Esophagus squamous epithelium (tissue), 5 donors: ENCODE measurements at regions not wholly inside any gene's neighbourhood (a gene's known extent, or its start where the extent isn't known, plus 50 kb on each side); places are given as distances from the start of the nearest gene placed in this dataset.

Experiments used
- DNase-seq: peaks from one replicate; lab custom pipeline; 2025; lab: John Stamatoyannopoulos, UW
- H3K27ac ChIP-seq, 4 donors: fragments of 200-600 bp; sonication (generic); one replicate each; pipeline ENCODE4 v1.5.1; 2016 to 2019; ENCODE audit warnings: mild to moderate bottlenecking in 1 of 4
- H3K27me3 ChIP-seq, 4 donors: fragments of 200-600 bp; sonication (generic); 1 replicate in 3 of 4; 2 replicates in 1 of 4; pipeline versions ENCODE4 v1.5.1 to v1.6.0; 2017 to 2021; ENCODE audit warnings: antibody characterized with exemption in 1 of 4
- H3K36me3 ChIP-seq, 3 donors: fragments of 200-600 bp; sonication (generic); one replicate each; pipeline ENCODE4 v1.5.1; 2016 to 2019
- H3K4me1 ChIP-seq, 3 donors: fragments of 200-600 bp; sonication (generic); one replicate each; pipeline ENCODE4 v1.5.1; 2017 to 2019
- H3K4me3 ChIP-seq, 4 donors: fragments of 200-600 bp; sonication (generic); 1 replicate in 3 of 4; 2 replicates in 1 of 4; pipeline ENCODE4 v1.5.1; 2016 to 2019; ENCODE audit warnings: mild to moderate bottlenecking in 2 of 4, moderate library complexity in 1 of 4
- H3K9me3 ChIP-seq, 3 donors: fragments of 200-600 bp; sonication (generic); one replicate each; pipeline ENCODE4 v1.5.1; 2016 to 2019
- CTCF ChIP-seq, 6 experiments: fragments of 450-650 bp in 4 of 6; fragments of 200-600 bp in 2 of 6; sonication (generic) in 2 of 6; IDR thresholded peaks; one replicate each; pipeline ENCODE4 v1.5.1; 2016 to 2019; ENCODE audit warnings: antibody characterized with exemption in 6 of 6, mild to moderate bottlenecking in 4 of 6, moderate library complexity in 4 of 6
- POLR2A ChIP-seq, 4 donors: fragments of 450-650 bp; IDR thresholded peaks; one replicate each; pipeline ENCODE4 v1.6.1; 2017; ENCODE audit warnings: antibody characterized with exemption in 4 of 4, mild to moderate bottlenecking in 4 of 4, moderate library complexity in 3 of 4
- WGBS, 2 donors: methylation state at CpG; one replicate each; pipeline ENCODE4 v1.1.5; 2018; 5-methylcytosine and 5-hydroxymethylcytosine counted together
- intact Hi-C: fragments of 100-400 bp; cut with DNase I; formaldehyde crosslinking; loops from one replicate; pipeline ENCODE4 v1.15.0; 2022
- donor health status: DM: yes; HTN: yes; CAD: no.

DNA sequence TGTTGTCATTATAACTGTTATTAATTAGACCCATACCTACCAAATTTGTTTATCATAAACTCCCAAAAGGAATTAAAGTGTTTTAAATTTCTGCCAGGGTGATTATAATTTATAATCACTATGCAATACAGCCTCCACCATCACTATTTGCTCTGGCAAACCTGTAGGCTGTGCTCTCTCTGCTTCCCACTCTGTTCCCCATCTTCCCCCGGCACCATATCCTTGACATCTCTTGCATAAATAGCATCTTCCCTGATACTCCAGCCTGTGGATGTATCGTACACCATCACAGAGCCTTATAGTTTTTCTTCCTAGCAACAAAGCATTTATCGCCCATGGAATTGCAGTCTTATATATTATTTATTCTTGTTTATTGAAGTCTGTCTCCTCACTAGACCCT lies 181.5 kb upstream of the TSC22D1 start:
- peak overlapping the region in 3 of 4 donors; percentile 83 to 94 (median 93) for H3K27ac ChIP-seq
- no peaks in the 10 kb centered on the region for H3K27me3 ChIP-seq
- no peak overlapping the region for H3K4me3 ChIP-seq
- intact Hi-C loops: no loop called here
- peaks cover 0 to 52% (median 5%) of the 10 kb centered on the region in 3 donors for H3K4me1 ChIP-seq
- H3K9me3 ChIP-seq: no peaks in the 10 kb centered on the region
- no peak for DNase-seq
- 95 to 98% methylated on average over 3 of the region's 3 CpGs for WGBS, 2 donors
- TF ChIP-seq POLR2A (IDR thresholded peaks at IDR 0.05): no peak
- no peak for TF ChIP-seq CTCF (IDR thresholded peaks at IDR 0.05)
- no peaks in the 10 kb centered on the region for H3K36me3 ChIP-seq

DNA sequence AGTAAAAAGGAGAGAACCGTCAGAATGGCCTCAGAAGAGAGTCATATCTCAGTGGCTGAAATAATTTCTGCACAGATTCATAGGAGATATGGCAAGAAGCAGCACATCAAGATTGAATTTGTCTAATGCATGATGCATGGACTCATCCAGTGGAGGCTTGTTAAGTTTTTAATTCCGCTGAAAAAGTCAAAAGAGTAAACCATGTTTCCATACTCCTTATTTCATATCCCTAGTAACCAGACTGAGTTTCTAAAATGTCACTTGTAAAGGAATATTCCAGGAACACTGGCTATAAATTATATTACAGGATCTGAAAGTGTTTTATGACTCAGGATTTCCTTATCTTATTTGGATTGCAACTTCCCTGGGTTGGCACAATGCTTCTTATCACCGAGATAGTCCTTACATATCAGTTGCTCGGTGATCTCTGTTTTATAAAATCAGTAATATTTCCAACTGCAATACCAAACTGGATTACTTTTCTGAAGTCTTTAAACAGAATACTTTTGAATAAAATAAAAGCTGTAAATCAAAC lies 180.2 kb upstream of the TSC22D1 start:
- Histone ChIP-seq H3K9me3 (no peaks in the 10 kb centered on the region), H3K27me3 (no peaks in the 10 kb centered on the region), H3K36me3 (no peaks in the 10 kb centered on the region), H3K4me1 (peaks cover 0 to 51% (median 5%) of the 10 kb centered on the region in 3 donors), H3K27ac (no peak overlapping the region), H3K4me3 (no peak overlapping the region)
- 55 to 58% methylated on average over 4 of the region's 4 CpGs for WGBS, 2 donors
- TF ChIP-seq POLR2A (IDR thresholded peaks at IDR 0.05) (no peak), CTCF (IDR thresholded peaks at IDR 0.05) (no peak)
- intact Hi-C loops: no loop called here
- DNase-seq: no peak

DNA sequence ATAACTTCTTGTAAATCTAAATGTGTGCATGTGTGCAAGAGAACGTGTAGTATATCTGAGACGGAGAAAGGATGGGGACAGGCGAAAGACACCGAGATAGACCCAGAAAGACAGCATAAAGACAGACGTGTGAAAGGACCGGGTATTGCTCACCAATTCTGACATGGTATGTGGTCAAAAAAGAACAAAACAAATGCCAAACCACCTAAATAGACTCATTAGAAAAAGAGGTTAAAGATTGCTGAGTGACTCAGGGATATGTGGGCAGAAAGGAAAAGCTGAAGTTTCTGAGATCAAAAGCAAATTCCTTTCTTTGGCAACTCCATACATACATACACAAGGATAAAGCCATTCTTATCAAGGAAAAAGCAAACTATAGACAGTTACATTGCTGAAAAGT lies 179.7 kb upstream of the TSC22D1 start:
- 62 to 63% methylated on average over 6 of the region's 6 CpGs for WGBS, 2 donors
- DNase-seq: no peak

GRCh38 chr13:44752164-44752563 lies 176.0 kb upstream of the TSC22D1 start:
- no peak for TF ChIP-seq POLR2A (IDR thresholded peaks at IDR 0.05)
- TF ChIP-seq CTCF (IDR thresholded peaks at IDR 0.05): no peak
- intact Hi-C loops: no loop called here
- WGBS, 2 donors: 85 to 91% methylated on average over 6 of the region's 6 CpGs
- Histone ChIP-seq H3K27ac (peak overlapping the region in 1 of 4 donors; percentile 27), H3K27me3 (no peaks in the 10 kb centered on the region), H3K4me3 (no peak overlapping the region), H3K36me3 (no peaks in the 10 kb centered on the region), H3K9me3 (no peaks in the 10 kb centered on the region), H3K4me1 (peaks cover 0 to 25% (median 0%) of the 10 kb centered on the region in 3 donors)
- DNase-seq: no peak

More for the DNA sequence above, 179.7 kb upstream of the TSC22D1 start:
- peaks cover 0 to 48% (median 5%) of the 10 kb centered on the region in 3 donors for H3K4me1 ChIP-seq
- intact Hi-C loops: no loop called here
- no peak overlapping the region for H3K27ac ChIP-seq
- H3K9me3 ChIP-seq: no peaks in the 10 kb centered on the region
- H3K4me3 ChIP-seq: no peak overlapping the region
- TF ChIP-seq CTCF (IDR thresholded peaks at IDR 0.05) (no peak), POLR2A (IDR thresholded peaks at IDR 0.05) (no peak)
- H3K36me3 ChIP-seq: no peaks in the 10 kb centered on the region
- no peaks in the 10 kb centered on the region for H3K27me3 ChIP-seq

GRCh38 chr13:44750630-44751029 lies 174.5 kb upstream of the TSC22D1 start:
- H3K36me3 ChIP-seq: no peaks in the 10 kb centered on the region
- no peak overlapping the region for H3K27ac ChIP-seq
- intact Hi-C loops: no loop called here
- 86 to 91% methylated on average over 1 of the region's 1 CpG for WGBS, 2 donors
- TF ChIP-seq POLR2A (IDR thresholded peaks at IDR 0.05) (no peak), CTCF (IDR thresholded peaks at IDR 0.05) (no peak)
- H3K4me3 ChIP-seq: no peak overlapping the region
- DNase-seq: no peak
- no peaks in the 10 kb centered on the region for H3K27me3 ChIP-seq
- H3K9me3 ChIP-seq: no peaks in the 10 kb centered on the region
- peaks cover 0 to 20% (median 0%) of the 10 kb centered on the region in 3 donors for H3K4me1 ChIP-seq
